ENCODE measurements at regions not wholly inside any gene's neighbourhood (a gene's known extent, or its start where the extent isn't known, plus 50 kb on each side); places are given as distances from the start of the nearest gene placed in this dataset.

GRCh38 chr1:58119971-58120370 lies 426.6 kb downstream of the OMA1 start:
- DNase-seq = no peak

GRCh38 chr1:58116284-58116683 lies 430.2 kb downstream of the OMA1 start:
- no peak for DNase-seq

GRCh38 chr1:58109646-58110200 lies 436.8 kb downstream of the OMA1 start:
- DNase-seq = no peak

GRCh38 chr1:58108783-58109182 lies 437.7 kb downstream of the OMA1 start:
- no peak for DNase-seq

GRCh38 chr1:58107943-58108342 lies 438.6 kb downstream of the OMA1 start:
- DNase-seq = no peak

- no peak for DNase-seq
Observed at GRCh38 chr1:58104960-58105359, 441.6 kb downstream of the OMA1 start.

GRCh38 chr1:58096714-58097113 lies 449.8 kb downstream of the OMA1 start:
- no peak for DNase-seq

- no peak for DNase-seq
Observed at GRCh38 chr1:58095183-58095582, 451.3 kb downstream of the OMA1 start.

GRCh38 chr1:58094221-58094620 lies 452.3 kb downstream of the OMA1 start:
- DNase-seq = no peak

GRCh38 chr1:58090640-58091039 lies 455.9 kb downstream of the OMA1 start:
- DNase-seq = peak; percentile 9

- DNase-seq = peak; percentile 5
Observed at GRCh38 chr1:58089898-58090534, 456.5 kb downstream of the OMA1 start.

GRCh38 chr1:58084266-58084665 lies 462.3 kb downstream of the OMA1 start:
- no peak for DNase-seq

GRCh38 chr1:58082596-58082995 lies 463.9 kb downstream of the OMA1 start:
- no peak for DNase-seq

- DNase-seq = no peak
Observed at GRCh38 chr1:58076258-58076657, 470.3 kb downstream of the OMA1 start.

- no peak for DNase-seq
Observed at GRCh38 chr1:58075188-58075578, 471.3 kb downstream of the OMA1 start.

- DNase-seq = no peak
Observed at GRCh38 chr1:58072450-58072849, 474.1 kb downstream of the OMA1 start.

- DNase-seq = no peak
Observed at GRCh38 chr1:58067082-58067481, 479.4 kb downstream of the OMA1 start.

GRCh38 chr1:58065520-58065919 lies 481.0 kb downstream of the OMA1 start:
- DNase-seq = no peak

- DNase-seq = no peak
Observed at GRCh38 chr1:58064166-58064565, 482.4 kb downstream of the OMA1 start.

GRCh38 chr1:58063095-58063494 lies 483.4 kb downstream of the OMA1 start:
- DNase-seq = no peak

- DNase-seq = no peak
Observed at GRCh38 chr1:58062635-58063034, 483.9 kb downstream of the OMA1 start.

- no peak for DNase-seq
Observed at GRCh38 chr1:58060559-58061170, 485.9 kb downstream of the OMA1 start.

- peak; percentile 18 for DNase-seq
Observed at GRCh38 chr1:58059789-58060188, 486.7 kb downstream of the OMA1 start.

GRCh38 chr1:58058323-58058722 lies 488.2 kb downstream of the OMA1 start:
- no peak for DNase-seq

GRCh38 chr1:58057826-58058225 lies 488.7 kb downstream of the OMA1 start:
- no peak for DNase-seq
